Tibial nerve (tissue), 4 donors: ENCODE measurements at regions not wholly inside any gene's neighbourhood (a gene's known extent, or its start where the extent isn't known, plus 50 kb on each side); places are given as distances from the start of the nearest gene placed in this dataset.

Source experiments
- EP300 ChIP-seq, 2 donors: sonication (generic); formaldehyde crosslinking; IDR thresholded peaks; one replicate each; pipeline ENCODE4 v1.6.1; 2017; ENCODE audit warnings: antibody characterized with exemption in 2 of 2, mild to moderate bottlenecking in 1 of 2
- POLR2A ChIP-seq, 2 donors: fragments of 450-650 bp; IDR thresholded peaks; one replicate each; pipeline ENCODE4 v1.6.1; 2017; ENCODE audit warnings: antibody characterized with exemption in 2 of 2, mild to moderate bottlenecking in 2 of 2, moderate library complexity in 2 of 2
- TF ChIP-seq, protein P1 (sequence below), 5 experiments: fragments of 200-600 bp in 3 of 5; fragments of 450-650 bp in 2 of 5; sonication (generic) in 3 of 5; IDR thresholded peaks; one replicate each; pipeline ENCODE4 v1.5.1; 2016 to 2019; ENCODE audit warnings: antibody characterized with exemption in 5 of 5, mild to moderate bottlenecking in 3 of 5, moderate library complexity in 2 of 5

- TF ChIP-seq EP300 (IDR thresholded peaks at IDR 0.05), result no peak
- TF ChIP-seq, protein P1, sequence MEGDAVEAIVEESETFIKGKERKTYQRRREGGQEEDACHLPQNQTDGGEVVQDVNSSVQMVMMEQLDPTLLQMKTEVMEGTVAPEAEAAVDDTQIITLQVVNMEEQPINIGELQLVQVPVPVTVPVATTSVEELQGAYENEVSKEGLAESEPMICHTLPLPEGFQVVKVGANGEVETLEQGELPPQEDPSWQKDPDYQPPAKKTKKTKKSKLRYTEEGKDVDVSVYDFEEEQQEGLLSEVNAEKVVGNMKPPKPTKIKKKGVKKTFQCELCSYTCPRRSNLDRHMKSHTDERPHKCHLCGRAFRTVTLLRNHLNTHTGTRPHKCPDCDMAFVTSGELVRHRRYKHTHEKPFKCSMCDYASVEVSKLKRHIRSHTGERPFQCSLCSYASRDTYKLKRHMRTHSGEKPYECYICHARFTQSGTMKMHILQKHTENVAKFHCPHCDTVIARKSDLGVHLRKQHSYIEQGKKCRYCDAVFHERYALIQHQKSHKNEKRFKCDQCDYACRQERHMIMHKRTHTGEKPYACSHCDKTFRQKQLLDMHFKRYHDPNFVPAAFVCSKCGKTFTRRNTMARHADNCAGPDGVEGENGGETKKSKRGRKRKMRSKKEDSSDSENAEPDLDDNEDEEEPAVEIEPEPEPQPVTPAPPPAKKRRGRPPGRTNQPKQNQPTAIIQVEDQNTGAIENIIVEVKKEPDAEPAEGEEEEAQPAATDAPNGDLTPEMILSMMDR (IDR thresholded peaks at IDR 0.05), result no peak
- no peak for TF ChIP-seq POLR2A (IDR thresholded peaks at IDR 0.05)
Measured at GRCh38 chr13:36549755-36550154, 117.5 kb downstream of the CCNA1 start.
